Upper lobe of right lung (tissue), 1 donor: ENCODE measurements at regions not wholly inside any gene's neighbourhood (a gene's known extent, or its start where the extent isn't known, plus 50 kb on each side); places are given as distances from the start of the nearest gene placed in this dataset.

ENCODE experiments used
- ATAC-seq: fragments of 200-7000 bp; cut with Tn5 transposase; one replicate; pipeline ENCODE4 v1.9.1; 2020; ENCODE audit warnings: mild to moderate bottlenecking, moderate library complexity
- DNase-seq: peaks from one replicate; pipeline ENCODE4 v3.0.0-alpha.2; 2020
- H3K27ac ChIP-seq: fragments of 200-600 bp; one replicate; pipeline ENCODE4 v1.8.0; 2022
- H3K27me3 ChIP-seq: fragments of 200-600 bp; one replicate; pipeline ENCODE4 v1.8.0; 2022; ENCODE audit warnings: mild to moderate bottlenecking
- H3K36me3 ChIP-seq: fragments of 200-600 bp; one replicate; pipeline ENCODE4 v1.8.0; 2022
- H3K4me1 ChIP-seq: fragments of 200-600 bp; one replicate; pipeline ENCODE4 v1.8.0; 2022
- H3K4me3 ChIP-seq: fragments of 200-600 bp; one replicate; pipeline ENCODE4 v1.8.0; 2022; ENCODE audit warnings: mild to moderate bottlenecking
- H3K9me3 ChIP-seq: fragments of 200-600 bp; one replicate; pipeline ENCODE4 v1.8.0; 2022
- intact Hi-C: fragments of 100-400 bp; cut with DNase I; formaldehyde crosslinking; loops from one replicate; pipeline ENCODE4 v1.11.0; 2022
- TF ChIP-seq, protein P1 (sequence below): fragments of 200-600 bp; IDR thresholded peaks from one replicate; pipeline ENCODE4 v1.8.0; 2022; ENCODE audit warnings: antibody characterized with exemption
- donor health status: DM: no; HTN: yes; CAD: no; lungs with severe emphysema.

- H3K9me3 ChIP-seq: no peaks in the 10 kb centered on the region
- DNase-seq (no peak), ATAC-seq (no peak)
- no peaks in the 10 kb centered on the region for H3K36me3 ChIP-seq
- TF ChIP-seq, protein P1, sequence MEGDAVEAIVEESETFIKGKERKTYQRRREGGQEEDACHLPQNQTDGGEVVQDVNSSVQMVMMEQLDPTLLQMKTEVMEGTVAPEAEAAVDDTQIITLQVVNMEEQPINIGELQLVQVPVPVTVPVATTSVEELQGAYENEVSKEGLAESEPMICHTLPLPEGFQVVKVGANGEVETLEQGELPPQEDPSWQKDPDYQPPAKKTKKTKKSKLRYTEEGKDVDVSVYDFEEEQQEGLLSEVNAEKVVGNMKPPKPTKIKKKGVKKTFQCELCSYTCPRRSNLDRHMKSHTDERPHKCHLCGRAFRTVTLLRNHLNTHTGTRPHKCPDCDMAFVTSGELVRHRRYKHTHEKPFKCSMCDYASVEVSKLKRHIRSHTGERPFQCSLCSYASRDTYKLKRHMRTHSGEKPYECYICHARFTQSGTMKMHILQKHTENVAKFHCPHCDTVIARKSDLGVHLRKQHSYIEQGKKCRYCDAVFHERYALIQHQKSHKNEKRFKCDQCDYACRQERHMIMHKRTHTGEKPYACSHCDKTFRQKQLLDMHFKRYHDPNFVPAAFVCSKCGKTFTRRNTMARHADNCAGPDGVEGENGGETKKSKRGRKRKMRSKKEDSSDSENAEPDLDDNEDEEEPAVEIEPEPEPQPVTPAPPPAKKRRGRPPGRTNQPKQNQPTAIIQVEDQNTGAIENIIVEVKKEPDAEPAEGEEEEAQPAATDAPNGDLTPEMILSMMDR: no peak
- H3K27me3 ChIP-seq: no peaks in the 10 kb centered on the region
- intact Hi-C loops: no loop called here
- no peak overlapping the region for H3K27ac ChIP-seq
- no peak overlapping the region for H3K4me3 ChIP-seq
- no peaks in the 10 kb centered on the region for H3K4me1 ChIP-seq
These were observed 261.2 kb downstream of the TRAM1L1 start for GRCh38 chr4:116824172-116824571.

DNA sequence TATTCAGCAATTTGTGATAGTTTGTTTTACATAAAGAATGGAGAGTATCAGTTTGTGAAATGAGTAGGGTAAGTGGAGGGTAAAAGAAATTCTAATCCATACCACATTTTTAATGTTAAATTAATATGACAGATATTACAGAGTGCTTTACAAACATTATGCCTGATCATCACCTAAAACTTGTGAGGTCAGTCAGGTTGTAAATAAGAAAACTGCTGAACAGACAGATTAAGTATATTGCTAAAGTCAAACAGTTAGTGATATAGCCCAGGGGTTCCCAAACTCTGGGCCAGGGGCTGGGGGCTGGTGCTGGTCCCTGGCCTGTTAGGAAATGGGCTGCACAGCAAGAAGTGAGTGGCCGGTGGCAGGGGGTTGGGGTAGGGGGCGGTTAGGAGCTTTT, 273.6 kb downstream of the TRAM1L1 start:
- Histone ChIP-seq H3K27me3 (no peaks in the 10 kb centered on the region), H3K9me3 (no peaks in the 10 kb centered on the region), H3K4me1 (no peaks in the 10 kb centered on the region), H3K27ac (no peak overlapping the region), H3K4me3 (no peak overlapping the region), H3K36me3 (no peaks in the 10 kb centered on the region)
- intact Hi-C loops: no loop called here
- ATAC-seq: no peak
- TF ChIP-seq, protein P1: no peak
- DNase-seq: no peak

- no peaks in the 10 kb centered on the region for H3K9me3 ChIP-seq
- intact Hi-C loops: no loop called here
- H3K27ac ChIP-seq: no peak overlapping the region
- ATAC-seq: no peak
- no peaks in the 10 kb centered on the region for H3K27me3 ChIP-seq
- H3K36me3 ChIP-seq: no peaks in the 10 kb centered on the region
- H3K4me1 ChIP-seq: no peaks in the 10 kb centered on the region
- TF ChIP-seq, protein P1: no peak
- H3K4me3 ChIP-seq: no peak overlapping the region
- DNase-seq: no peak
These were observed 289.4 kb downstream of the TRAM1L1 start for GRCh38 chr4:116796022-116796421.

GRCh38 chr4:116788723-116789122, 296.7 kb downstream of the TRAM1L1 start:
- no peaks in the 10 kb centered on the region for H3K4me1 ChIP-seq
- H3K27ac ChIP-seq: no peak overlapping the region
- no peak for DNase-seq
- intact Hi-C loops: no loop called here
- H3K4me3 ChIP-seq: no peak overlapping the region
- H3K36me3 ChIP-seq: no peaks in the 10 kb centered on the region
- no peaks in the 10 kb centered on the region for H3K27me3 ChIP-seq
- TF ChIP-seq, protein P1: no peak
- no peak for ATAC-seq
- H3K9me3 ChIP-seq: no peaks in the 10 kb centered on the region

DNA sequence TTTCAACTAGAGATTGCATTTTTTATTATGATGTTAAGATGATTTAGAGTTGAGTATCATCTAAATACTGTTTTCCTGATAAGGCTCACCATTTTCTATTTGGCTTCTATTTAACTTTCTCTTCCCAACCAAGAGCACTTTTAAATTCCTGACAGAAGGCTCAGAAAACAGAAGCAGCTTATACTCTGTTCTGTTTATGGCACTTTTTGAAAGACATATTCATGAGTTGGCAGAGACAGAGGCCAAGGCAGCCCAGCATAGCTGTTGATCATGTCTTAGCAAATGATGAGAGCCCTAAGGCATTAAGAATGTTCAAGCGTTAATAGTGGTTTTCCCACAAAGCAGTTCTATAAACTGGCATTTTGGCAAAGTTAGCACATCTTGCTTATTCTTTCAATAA, 330.3 kb downstream of the TRAM1L1 start:
- no peaks in the 10 kb centered on the region for H3K27me3 ChIP-seq
- no peak overlapping the region for H3K27ac ChIP-seq
- H3K4me3 ChIP-seq: no peak overlapping the region
- DNase-seq: no peak
- H3K9me3 ChIP-seq: no peaks in the 10 kb centered on the region
- ATAC-seq: no peak
- TF ChIP-seq, protein P1: no peak
- H3K4me1 ChIP-seq: no peaks in the 10 kb centered on the region
- intact Hi-C loops: no loop called here
- no peaks in the 10 kb centered on the region for H3K36me3 ChIP-seq

DNA sequence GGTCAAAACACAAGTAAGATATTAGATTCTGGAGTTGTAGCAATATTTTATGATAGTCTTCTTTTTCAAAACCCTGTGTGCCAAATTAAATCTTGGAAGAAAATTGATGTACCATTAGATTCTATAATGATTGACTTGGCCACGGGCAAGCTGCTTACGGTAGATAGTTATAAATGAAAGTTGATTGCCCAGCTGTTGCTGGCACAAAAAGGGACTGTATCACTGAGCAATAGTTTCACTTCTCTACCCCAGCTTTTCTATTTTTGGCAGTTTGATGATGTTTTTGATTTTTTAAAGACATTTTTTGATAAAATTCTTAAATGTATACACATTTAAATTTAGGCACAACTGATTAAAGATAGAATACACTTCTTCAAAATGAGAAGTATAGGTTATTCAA, 333.3 kb downstream of the TRAM1L1 start:
- intact Hi-C loops: no loop called here
- no peak for ATAC-seq
- DNase-seq: no peak

More for the DNA sequence above, 333.3 kb downstream of the TRAM1L1 start:
- no peaks in the 10 kb centered on the region for H3K27me3 ChIP-seq
- no peaks in the 10 kb centered on the region for H3K36me3 ChIP-seq
- TF ChIP-seq, protein P1: no peak
- no peaks in the 10 kb centered on the region for H3K4me1 ChIP-seq
- no peaks in the 10 kb centered on the region for H3K9me3 ChIP-seq
- H3K27ac ChIP-seq: no peak overlapping the region
- H3K4me3 ChIP-seq: no peak overlapping the region
